Uterus (tissue), 2 donors: ENCODE measurements at regions not wholly inside any gene's neighbourhood (a gene's known extent, or its start where the extent isn't known, plus 50 kb on each side); places are given as distances from the start of the nearest gene placed in this dataset.

Experiments
- POLR2A ChIP-seq, 2 donors: fragments of 450-650 bp; IDR thresholded peaks; one replicate each; pipeline ENCODE4 v1.6.1; 2016; ENCODE audit warnings: antibody characterized with exemption in 2 of 2, mild to moderate bottlenecking in 1 of 2, moderate library complexity in 1 of 2
- TF ChIP-seq, protein P1 (sequence below), 4 experiments: fragments of 200-600 bp in 2 of 4; fragments of 450-650 bp in 2 of 4; sonication (generic) in 2 of 4; IDR thresholded peaks; one replicate each; pipeline ENCODE4 v1.5.1; 2016 to 2019; ENCODE audit warnings: antibody characterized with exemption in 4 of 4, mild to moderate bottlenecking in 2 of 4, moderate library complexity in 1 of 4

GRCh38 chr10:94213980-94214379, 148.8 kb downstream of the NOC3L start:
- TF ChIP-seq POLR2A (IDR thresholded peaks at IDR 0.05) = no peak
- TF ChIP-seq, protein P1, sequence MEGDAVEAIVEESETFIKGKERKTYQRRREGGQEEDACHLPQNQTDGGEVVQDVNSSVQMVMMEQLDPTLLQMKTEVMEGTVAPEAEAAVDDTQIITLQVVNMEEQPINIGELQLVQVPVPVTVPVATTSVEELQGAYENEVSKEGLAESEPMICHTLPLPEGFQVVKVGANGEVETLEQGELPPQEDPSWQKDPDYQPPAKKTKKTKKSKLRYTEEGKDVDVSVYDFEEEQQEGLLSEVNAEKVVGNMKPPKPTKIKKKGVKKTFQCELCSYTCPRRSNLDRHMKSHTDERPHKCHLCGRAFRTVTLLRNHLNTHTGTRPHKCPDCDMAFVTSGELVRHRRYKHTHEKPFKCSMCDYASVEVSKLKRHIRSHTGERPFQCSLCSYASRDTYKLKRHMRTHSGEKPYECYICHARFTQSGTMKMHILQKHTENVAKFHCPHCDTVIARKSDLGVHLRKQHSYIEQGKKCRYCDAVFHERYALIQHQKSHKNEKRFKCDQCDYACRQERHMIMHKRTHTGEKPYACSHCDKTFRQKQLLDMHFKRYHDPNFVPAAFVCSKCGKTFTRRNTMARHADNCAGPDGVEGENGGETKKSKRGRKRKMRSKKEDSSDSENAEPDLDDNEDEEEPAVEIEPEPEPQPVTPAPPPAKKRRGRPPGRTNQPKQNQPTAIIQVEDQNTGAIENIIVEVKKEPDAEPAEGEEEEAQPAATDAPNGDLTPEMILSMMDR (IDR thresholded peaks at IDR 0.05) = no peak
